Ectodermal cell (in vitro differentiated cells): ENCODE measurements at regions not wholly inside any gene's neighbourhood (a gene's known extent, or its start where the extent isn't known, plus 50 kb on each side); places are given as distances from the start of the nearest gene placed in this dataset.

Source experiments
- H3K27ac ChIP-seq: 2 replicates; pipeline ENCODE4 v1.7.0; 2013; ENCODE audit warnings: mild to moderate bottlenecking, low read depth, low read length; ENCODE audit not compliant: insufficient read depth, poor library complexity, severe bottlenecking
- H3K27me3 ChIP-seq: 2 replicates; pipeline ENCODE4 v1.7.0; 2013; ENCODE audit warnings: mild to moderate bottlenecking, low read length; ENCODE audit not compliant: insufficient read depth, control insufficient read depth, poor library complexity, severe bottlenecking
- H3K36me3 ChIP-seq: one replicate; pipeline ENCODE4 v1.7.0; 2013; ENCODE audit warnings: low read length; ENCODE audit not compliant: control insufficient read depth, insufficient read depth
- H3K4me1 ChIP-seq: one replicate; pipeline ENCODE4 v1.7.0; 2013; ENCODE audit warnings: low read length; ENCODE audit not compliant: control insufficient read depth, insufficient read depth
- H3K4me3 ChIP-seq: 2 replicates; pipeline ENCODE4 v1.7.0; 2013; ENCODE audit warnings: low read depth, low read length, control low read depth; ENCODE audit not compliant: insufficient read depth
- H3K9me3 ChIP-seq: 2 replicates; pipeline ENCODE4 v1.7.0; 2013; ENCODE audit warnings: mild to moderate bottlenecking, low read length, moderate library complexity; ENCODE audit not compliant: control insufficient read depth
- WGBS, 2 experiments: methylation state at CpG; one replicate each; pipeline ENCODE4 v1.1.7; 2013; ENCODE audit warnings: missing lambda C conversion rate in 2 of 2; 5-methylcytosine and 5-hydroxymethylcytosine counted together

DNA sequence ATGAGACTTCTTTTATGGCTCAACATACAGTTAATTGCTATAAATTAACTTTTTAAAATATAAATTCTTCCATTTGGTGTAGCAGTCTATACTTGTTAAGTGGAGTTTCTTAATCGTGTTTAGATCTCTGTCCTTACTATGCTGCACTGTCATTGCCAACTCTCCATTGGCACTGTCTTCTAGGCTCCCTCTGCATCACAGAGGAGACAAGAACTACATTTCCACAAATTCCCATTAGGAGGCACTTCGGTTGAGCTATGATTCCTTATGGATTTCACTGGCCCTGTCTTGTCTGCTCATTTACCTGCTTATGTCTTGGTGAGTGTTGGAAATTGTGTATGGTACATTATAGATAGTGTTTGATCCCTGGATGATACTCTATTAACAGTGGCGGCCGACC, 630.9 kb upstream of the ATXN7L3B start:
- Histone ChIP-seq H3K27ac (no peak overlapping the region), H3K36me3 (no peaks in the 10 kb centered on the region), H3K9me3 (no peaks in the 10 kb centered on the region), H3K4me1 (no peaks in the 10 kb centered on the region), H3K27me3 (no peaks in the 10 kb centered on the region), H3K4me3 (no peak overlapping the region)
- 91 to 92% methylated on average over 3 to 4 of the region's 4 CpGs for WGBS, 2 experiments

DNA sequence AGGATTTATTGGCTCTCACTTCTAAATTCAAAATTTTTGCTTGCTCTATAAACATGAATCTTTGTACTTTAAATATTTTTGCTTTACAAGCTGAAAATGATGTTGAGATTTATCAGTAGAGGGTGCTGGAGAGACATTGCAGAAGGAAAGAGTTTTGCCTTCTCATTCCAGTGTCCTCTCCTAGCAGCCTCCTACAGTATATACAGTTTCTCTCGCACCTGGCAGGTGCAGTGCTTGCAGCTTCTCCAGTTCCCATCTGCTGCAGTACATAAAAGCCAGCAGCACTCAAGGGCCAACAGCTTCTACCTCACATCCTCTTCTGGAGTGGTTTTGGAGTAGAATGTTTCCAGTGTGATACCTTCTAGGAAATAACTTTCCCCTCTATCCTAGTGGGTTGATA, 601.8 kb upstream of the ATXN7L3B start:
- H3K4me3 ChIP-seq: no peak overlapping the region
- WGBS, 2 experiments: 71% methylated on average over 1 of the region's 1 CpG
- H3K9me3 ChIP-seq: no peaks in the 10 kb centered on the region
- no peaks in the 10 kb centered on the region for H3K4me1 ChIP-seq
- H3K36me3 ChIP-seq: no peaks in the 10 kb centered on the region
- no peak overlapping the region for H3K27ac ChIP-seq
- no peaks in the 10 kb centered on the region for H3K27me3 ChIP-seq

DNA sequence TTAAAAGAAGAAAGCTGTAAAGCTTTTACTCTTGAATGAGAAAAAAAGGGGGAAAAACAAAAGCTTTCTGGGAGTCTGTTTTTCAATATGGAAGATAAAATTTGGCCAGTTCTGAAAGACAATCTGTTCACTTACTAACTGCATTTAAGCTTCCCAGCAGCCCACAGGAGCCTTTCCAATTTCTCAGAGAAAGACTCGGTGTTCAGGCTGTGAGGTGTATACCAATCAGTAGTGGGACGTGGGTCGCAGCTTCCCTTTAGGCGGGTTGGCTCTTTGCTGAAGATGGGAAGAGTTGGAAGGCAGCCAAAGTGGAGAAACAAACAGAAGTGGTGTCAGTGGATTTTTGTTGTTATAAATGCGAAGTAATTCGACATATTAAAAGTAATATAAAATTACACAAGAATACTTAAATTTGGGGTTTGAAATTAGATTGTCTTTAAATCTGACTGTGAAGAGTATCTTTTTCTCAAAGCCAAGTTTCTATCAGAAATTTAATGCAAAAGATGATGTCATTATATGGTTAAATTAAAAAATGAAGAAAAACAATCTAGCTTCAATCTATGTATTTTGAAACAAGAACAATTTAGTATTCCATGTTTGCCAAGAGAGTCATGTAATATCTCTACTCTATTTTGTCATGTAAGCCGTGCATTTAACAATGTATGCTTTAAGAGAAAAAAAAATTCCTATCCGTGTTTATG, 590.2 kb upstream of the ATXN7L3B start:
- Histone ChIP-seq H3K4me1 (peaks cover 8% of the 10 kb centered on the region), H3K36me3 (no peaks in the 10 kb centered on the region), H3K4me3 (no peak overlapping the region), H3K27me3 (no peaks in the 10 kb centered on the region), H3K27ac (no peak overlapping the region), H3K9me3 (no peaks in the 10 kb centered on the region)
- 91% methylated on average over 4 to 5 of the region's 8 CpGs for WGBS, 2 experiments

DNA sequence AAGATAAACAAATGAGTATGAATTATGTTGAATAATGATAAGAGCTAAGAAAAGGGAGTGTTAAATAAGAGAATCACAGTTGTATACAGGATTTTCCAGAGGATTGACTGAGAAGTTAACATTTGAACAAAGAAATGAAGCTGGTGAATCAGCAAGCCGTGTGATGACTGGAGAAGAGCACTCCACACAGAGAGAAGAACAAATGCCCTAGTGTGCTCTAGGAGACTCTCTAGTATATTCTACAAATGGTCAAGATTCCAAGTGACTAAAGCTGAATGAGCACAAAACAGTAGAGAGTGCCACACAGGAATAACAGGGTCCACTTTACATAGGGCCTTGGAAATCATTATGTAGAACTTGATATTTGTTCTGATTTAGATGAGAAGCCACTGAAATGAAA, 587.1 kb upstream of the ATXN7L3B start:
- no peaks in the 10 kb centered on the region for H3K36me3 ChIP-seq
- WGBS, 2 experiments: 21 to 29% methylated on average over 1 of the region's 1 CpG
- H3K4me3 ChIP-seq: no peak overlapping the region
- H3K4me1 ChIP-seq: peaks cover 8% of the 10 kb centered on the region
- H3K9me3 ChIP-seq: no peaks in the 10 kb centered on the region
- H3K27ac ChIP-seq: peak overlapping the region; percentile 52
- H3K27me3 ChIP-seq: no peaks in the 10 kb centered on the region

DNA sequence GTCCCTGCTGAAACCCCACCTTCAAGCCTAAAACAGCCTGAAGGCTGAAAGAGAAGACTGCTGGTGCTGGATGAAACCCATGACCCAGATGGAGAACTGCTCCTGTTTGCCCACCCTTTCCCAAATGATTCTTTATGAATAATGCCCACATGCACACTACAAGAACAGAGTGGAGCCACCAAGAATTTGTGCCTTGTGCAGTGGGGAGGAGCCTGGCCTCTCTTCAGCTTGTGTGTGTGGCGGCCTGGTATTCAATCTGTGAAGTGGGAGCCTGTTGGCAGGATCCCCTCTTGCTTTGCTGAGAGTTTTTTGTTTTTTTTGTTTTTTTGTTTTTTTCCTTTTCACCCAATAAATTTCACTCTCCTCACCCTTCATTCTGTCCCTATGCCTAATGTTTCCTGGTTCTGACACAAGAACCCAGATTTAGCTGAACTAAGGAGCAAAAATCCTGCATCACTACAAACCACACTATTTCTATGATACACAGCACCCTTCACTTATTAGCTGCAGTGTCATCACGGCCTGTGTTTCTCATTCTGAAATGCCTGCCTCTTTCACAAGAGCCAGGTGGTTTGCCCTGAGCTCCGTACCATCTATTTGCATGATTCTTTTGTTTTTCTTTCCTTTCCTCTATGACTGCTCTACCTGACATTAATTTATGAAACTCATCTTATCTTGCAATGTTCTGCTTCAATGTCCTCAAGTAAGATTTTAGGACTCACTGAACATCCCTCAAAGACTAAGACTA, 585.5 kb upstream of the ATXN7L3B start:
- Histone ChIP-seq H3K4me1 (peaks cover 8% of the 10 kb centered on the region), H3K9me3 (no peaks in the 10 kb centered on the region), H3K27ac (no peak overlapping the region), H3K4me3 (no peak overlapping the region), H3K36me3 (no peaks in the 10 kb centered on the region), H3K27me3 (no peaks in the 10 kb centered on the region)
- 91 to 94% methylated on average over 3 of the region's 3 CpGs for WGBS, 2 experiments

DNA sequence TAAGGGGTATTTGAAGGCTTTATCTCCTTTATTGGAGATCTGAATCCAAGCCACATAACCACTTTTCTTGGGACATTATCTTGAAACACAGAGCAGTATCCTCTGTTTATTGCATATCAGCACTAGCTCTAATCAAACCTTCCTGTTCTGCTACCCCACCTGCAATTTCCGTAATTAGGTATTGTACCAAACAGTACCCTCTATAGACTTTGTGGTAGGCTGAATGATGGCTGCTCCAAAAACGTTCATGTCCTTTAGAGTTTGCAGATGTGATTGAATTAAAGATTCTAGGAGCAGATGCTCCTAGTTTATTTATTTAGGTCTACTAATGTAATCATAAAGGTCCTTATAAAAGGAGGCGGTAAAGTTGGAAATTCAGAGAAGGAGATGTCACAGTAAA, 573.0 kb upstream of the ATXN7L3B start:
- H3K27me3 ChIP-seq: no peaks in the 10 kb centered on the region
- H3K36me3 ChIP-seq: no peaks in the 10 kb centered on the region
- no peak overlapping the region for H3K4me3 ChIP-seq
- no peak overlapping the region for H3K27ac ChIP-seq
- H3K9me3 ChIP-seq: no peaks in the 10 kb centered on the region
- WGBS, 2 experiments: 90 to 96% methylated on average over 2 to 3 of the region's 3 CpGs
- H3K4me1 ChIP-seq: no peaks in the 10 kb centered on the region

DNA sequence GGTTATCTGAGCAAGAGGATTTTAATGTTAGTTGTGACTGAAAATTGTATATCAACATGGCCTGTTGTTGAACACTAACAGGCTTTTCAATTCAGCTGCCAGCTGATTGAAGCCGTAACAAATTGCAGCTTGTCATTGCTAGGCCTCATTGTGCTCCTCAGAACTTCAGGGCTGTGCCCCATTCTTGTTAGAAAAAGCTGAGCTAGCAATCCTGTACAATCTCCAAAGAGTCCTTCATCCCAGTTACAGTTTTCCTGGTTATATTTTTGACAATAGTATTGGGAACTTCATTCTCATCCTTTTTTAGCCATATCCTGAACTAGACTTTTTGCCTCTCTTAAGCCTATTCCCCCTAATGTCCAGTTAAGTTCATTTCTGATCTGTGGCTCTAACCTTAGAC, 564.1 kb upstream of the ATXN7L3B start:
- Histone ChIP-seq H3K27ac (peak overlapping the region; percentile 16), H3K9me3 (no peaks in the 10 kb centered on the region), H3K4me3 (no peak overlapping the region), H3K36me3 (no peaks in the 10 kb centered on the region), H3K27me3 (no peaks in the 10 kb centered on the region), H3K4me1 (peaks cover 5% of the 10 kb centered on the region)
- 74 to 78% methylated on average over 1 of the region's 1 CpG for WGBS, 2 experiments

DNA sequence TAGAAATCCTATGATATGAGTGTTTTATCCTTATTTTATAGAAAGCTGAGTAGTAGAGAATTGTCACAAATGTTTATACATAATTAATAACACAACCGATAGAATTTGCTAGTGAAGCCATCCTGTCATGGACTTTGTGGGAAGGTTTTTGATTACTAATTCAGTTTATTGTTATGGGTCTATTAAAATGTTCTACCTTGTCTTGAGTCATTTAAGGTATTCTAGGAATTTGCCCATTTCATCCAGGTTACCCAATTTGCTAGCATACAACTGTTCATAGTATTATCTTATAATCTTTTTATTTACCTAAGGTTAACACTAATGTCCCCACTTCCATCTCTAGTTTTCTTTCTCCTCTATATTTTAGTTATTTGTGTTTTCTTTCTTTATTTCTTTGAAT, 553.1 kb upstream of the ATXN7L3B start:
- H3K4me3 ChIP-seq: no peak overlapping the region
- no peaks in the 10 kb centered on the region for H3K9me3 ChIP-seq
- no peaks in the 10 kb centered on the region for H3K36me3 ChIP-seq
- 100% methylated on average over 1 of the region's 1 CpG; no CpG with 5 or more reads in 1 of the 2 experiments for WGBS, 2 experiments
- no peaks in the 10 kb centered on the region for H3K27me3 ChIP-seq
- H3K4me1 ChIP-seq: no peaks in the 10 kb centered on the region
- no peak overlapping the region for H3K27ac ChIP-seq

DNA sequence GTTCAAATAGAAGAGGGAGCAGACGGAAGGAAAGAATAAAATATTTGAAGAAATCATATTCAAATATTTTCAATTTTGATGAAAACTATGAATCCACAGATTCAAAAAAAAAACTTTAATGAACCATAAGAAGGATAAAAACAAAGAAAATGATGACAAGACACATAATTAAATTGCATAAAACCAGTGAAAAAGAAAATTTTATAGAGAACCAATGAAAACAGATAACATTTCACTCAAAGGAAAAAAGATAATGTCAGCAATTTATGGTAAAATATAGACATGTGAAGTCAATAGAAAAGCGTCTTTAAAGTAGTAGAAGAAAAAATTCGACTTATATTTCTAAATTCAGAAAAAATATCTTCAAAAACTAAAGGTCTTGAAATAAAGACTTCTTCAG, 546.5 kb upstream of the ATXN7L3B start:
- H3K27ac ChIP-seq: no peak overlapping the region
- no peaks in the 10 kb centered on the region for H3K27me3 ChIP-seq
- no peaks in the 10 kb centered on the region for H3K4me1 ChIP-seq
- no peak overlapping the region for H3K4me3 ChIP-seq
- WGBS, 2 experiments: no CpG with 5 or more reads among the region's 3 CpGs
- H3K9me3 ChIP-seq: no peaks in the 10 kb centered on the region
- no peaks in the 10 kb centered on the region for H3K36me3 ChIP-seq

DNA sequence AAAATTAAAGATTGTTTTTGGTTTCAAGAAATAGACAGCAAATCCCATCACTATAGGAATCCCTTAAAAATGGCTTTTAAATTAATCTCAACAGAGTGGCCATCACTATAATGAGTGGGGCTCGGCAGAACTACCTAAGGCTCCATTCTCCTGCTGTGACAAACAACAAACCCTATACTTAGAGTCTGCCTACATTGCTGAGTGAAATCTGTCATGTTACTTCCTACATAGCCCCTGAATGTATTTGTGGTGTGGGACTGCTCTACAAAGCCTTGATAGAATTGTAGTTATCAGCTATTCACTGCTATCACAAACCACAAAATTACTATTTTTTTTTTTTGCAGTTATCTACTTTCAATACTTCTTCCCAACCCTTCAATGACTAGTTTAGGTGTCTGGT, 538.7 kb upstream of the ATXN7L3B start:
- whole genome bisulfite sequencing, 2 experiments: 50 to 72% methylated on average over 1 of the region's 1 CpG
- H3K27ac ChIP-seq: no peak overlapping the region
- no peak overlapping the region for H3K4me3 ChIP-seq

More for the DNA sequence above, 538.7 kb upstream of the ATXN7L3B start:
- no peaks in the 10 kb centered on the region for H3K27me3 ChIP-seq
- no peaks in the 10 kb centered on the region for H3K9me3 ChIP-seq
- H3K4me1 ChIP-seq: no peaks in the 10 kb centered on the region
- no peaks in the 10 kb centered on the region for H3K36me3 ChIP-seq
